Common myeloid progenitor, CD34-positive (primary cell): ENCODE measurements at regions not wholly inside any gene's neighbourhood (a gene's known extent, or its start where the extent isn't known, plus 50 kb on each side); places are given as distances from the start of the nearest gene placed in this dataset.

Experiments
- CTCF ChIA-PET: fragments of 350-600 bp; sonication (Branson Sonifier 250); formaldehyde crosslinking; loops from one replicate; lab custom pipeline; 2021; ENCODE audit warnings: antibody characterized with exemption; lab: Charles Lee
- POLR2A ChIA-PET: fragments of 350-600 bp; sonication (Branson Sonifier 250); formaldehyde crosslinking; loops from one replicate; lab custom pipeline; 2021; ENCODE audit warnings: antibody characterized with exemption; lab: Charles Lee
- DNase-seq, 3 donors: peaks; one replicate each; pipeline versions ENCODE4 v3.0.0 to v3.0.0-alpha.2; 2013
- H3K27ac ChIP-seq, 2 experiments: 1 replicate in 1 of 2; 2 replicates in 1 of 2; pipeline ENCODE4 v1.7.0; 2013; ENCODE audit warnings: inconsistent platforms in 2 of 2, low read length in 2 of 2, mild to moderate bottlenecking in 2 of 2, low read depth in 1 of 2, moderate library complexity in 1 of 2; ENCODE audit not compliant: severe bottlenecking in 2 of 2, insufficient read depth in 1 of 2, poor library complexity in 1 of 2
- H3K27me3 ChIP-seq, 5 experiments: replicated peaks in 2 of 5; 1 replicate in 3 of 5; 2 replicates in 2 of 5; pipeline versions ENCODE4 v1.6.1 to v1.7.0; 2013; ENCODE audit warnings: low read length in 4 of 5, mild to moderate bottlenecking in 2 of 5, moderate library complexity in 2 of 5, inconsistent platforms in 1 of 5; ENCODE audit not compliant: insufficient read depth in 5 of 5, control insufficient read depth in 4 of 5
- H3K36me3 ChIP-seq, 4 experiments: 1 replicate in 2 of 4; 2 replicates in 2 of 4; pipeline versions ENCODE4 v1.6.1 to v1.7.0; 2013; ENCODE audit warnings: low read length in 3 of 4, control low read depth in 1 of 4, mild to moderate bottlenecking in 1 of 4; ENCODE audit not compliant: control insufficient read depth in 4 of 4, insufficient read depth in 4 of 4
- H3K4me1 ChIP-seq, 4 experiments: 1 replicate in 3 of 4; 2 replicates in 1 of 4; pipeline versions ENCODE4 v1.6.1 to v1.7.1; 2013; ENCODE audit warnings: low read length in 3 of 4, mild to moderate bottlenecking in 3 of 4, control low read depth in 1 of 4, inconsistent platforms in 1 of 4, moderate library complexity in 1 of 4; ENCODE audit not compliant: control insufficient read depth in 4 of 4, insufficient read depth in 4 of 4; ENCODE audit errors: control extremely low read depth in 1 of 4
- H3K4me3 ChIP-seq, 7 experiments: 1 replicate in 4 of 7; 2 replicates in 3 of 7; pipeline versions ENCODE4 v1.5.1 to v1.7.0; 2013; ENCODE audit warnings: mild to moderate bottlenecking in 7 of 7, low read length in 6 of 7, moderate library complexity in 6 of 7, inconsistent platforms in 2 of 7, low read depth in 2 of 7, control low read depth in 1 of 7; ENCODE audit not compliant: insufficient read depth in 4 of 7, control insufficient read depth in 1 of 7; ENCODE audit errors: extremely low read depth in 1 of 7
- H3K9me3 ChIP-seq, 5 experiments: 1 replicate in 4 of 5; 2 replicates in 1 of 5; pipeline versions ENCODE4 v1.6.1 to v1.7.1; 2013; ENCODE audit warnings: low read length in 4 of 5, mild to moderate bottlenecking in 2 of 5, inconsistent platforms in 1 of 5, low read depth in 1 of 5, moderate library complexity in 1 of 5; ENCODE audit not compliant: control insufficient read depth in 4 of 5, insufficient read depth in 2 of 5; ENCODE audit errors: control extremely low read depth in 1 of 5
- WGBS: methylation state at CpG from one replicate; pipeline ENCODE4 v1.1.5; 2013; ENCODE audit not compliant: insufficient coverage; 5-methylcytosine and 5-hydroxymethylcytosine counted together

DNA sequence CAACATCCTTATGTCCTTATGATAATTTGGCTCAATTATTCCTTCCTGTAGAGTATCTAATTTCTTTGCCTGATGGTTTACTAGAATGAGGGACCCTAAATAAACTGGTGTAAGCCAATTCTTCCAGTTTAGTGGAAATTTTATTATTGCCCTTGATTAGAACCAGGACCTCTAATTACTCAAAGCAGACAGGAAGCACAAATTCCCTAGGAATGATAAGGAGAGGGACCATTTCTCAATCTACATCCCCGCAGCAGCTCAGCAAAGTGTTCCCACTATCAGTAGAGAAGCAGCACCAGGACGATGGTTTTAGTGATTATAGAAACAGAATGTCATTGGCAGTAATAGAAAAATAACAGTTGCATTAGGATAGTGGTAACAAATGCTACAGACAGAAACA is 97.1 kb downstream of the PLPPR4 start:
- no peak overlapping the region for H3K27ac ChIP-seq
- H3K27me3 ChIP-seq, result no peaks in the 10 kb centered on the region
- CTCF ChIA-PET, result no interaction called here
- H3K9me3 ChIP-seq, result no peaks in the 10 kb centered on the region
- H3K36me3 ChIP-seq, result no peaks in the 10 kb centered on the region
- H3K4me1 ChIP-seq, result peaks cover 0 to 6% (median 0%) of the 10 kb centered on the region in 4 experiments
- WGBS, result no CpG with 5 or more reads among the region's 2 CpGs
- POLR2A ChIA-PET, result no interaction called here
- H3K4me3 ChIP-seq, result no peak overlapping the region
- DNase-seq, result no peak

DNA sequence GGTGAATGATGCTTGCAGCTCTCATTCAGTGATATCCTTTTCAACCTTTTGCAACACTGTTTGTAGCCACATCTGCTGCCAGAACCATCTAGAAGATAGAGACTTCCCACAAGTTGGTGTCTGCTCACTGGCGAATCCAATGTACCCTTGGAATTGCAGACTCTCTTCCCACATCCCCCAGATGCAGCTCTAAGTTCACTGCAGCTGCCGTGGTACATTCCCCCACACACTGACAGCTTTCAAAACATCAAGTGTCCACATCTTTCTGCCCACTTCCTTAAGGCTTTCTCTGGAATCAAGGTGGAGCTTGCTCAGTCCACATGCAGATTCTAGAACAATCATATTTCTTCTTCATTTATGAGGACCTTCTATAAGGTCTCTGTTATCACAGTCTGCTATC is 99.2 kb downstream of the PLPPR4 start:
- H3K4me1 ChIP-seq, result peaks cover 0 to 6% (median 0%) of the 10 kb centered on the region in 4 experiments
- H3K36me3 ChIP-seq, result no peaks in the 10 kb centered on the region
- H3K9me3 ChIP-seq, result no peaks in the 10 kb centered on the region
- WGBS, result 63% methylated on average over 2 of the region's 2 CpGs
- H3K27me3 ChIP-seq, result no peaks in the 10 kb centered on the region
- ChIA-PET POLR2A (no interaction called here), CTCF (no interaction called here)
- H3K4me3 ChIP-seq, result no peak overlapping the region
- no peak overlapping the region for H3K27ac ChIP-seq
- no peak for DNase-seq

DNA sequence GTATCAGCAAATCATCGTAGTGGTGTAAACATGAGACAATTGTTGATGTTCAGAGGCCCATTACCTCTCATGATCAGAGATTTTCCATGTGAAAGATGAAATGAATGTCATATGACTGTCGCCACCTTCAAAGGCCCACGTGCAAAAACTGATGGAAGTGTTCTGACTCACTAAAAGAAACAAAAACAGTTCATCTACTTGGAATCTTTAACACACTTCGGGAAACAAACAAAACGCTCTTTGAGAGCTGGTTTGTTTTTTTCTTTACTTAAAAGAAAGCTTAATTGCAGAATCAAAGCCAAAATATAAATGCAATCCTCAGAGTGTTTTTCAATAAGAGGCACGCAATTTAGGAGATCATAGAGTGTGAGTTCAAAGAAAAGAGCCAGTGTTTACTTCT is 100.8 kb downstream of the PLPPR4 start:
- H3K27ac ChIP-seq, result no peak overlapping the region
- 90% methylated on average over 2 of the region's 6 CpGs for WGBS
- no peaks in the 10 kb centered on the region for H3K9me3 ChIP-seq
- DNase-seq, result no peak
- H3K36me3 ChIP-seq, result no peaks in the 10 kb centered on the region
- no peak overlapping the region for H3K4me3 ChIP-seq
- no peaks in the 10 kb centered on the region for H3K27me3 ChIP-seq
- CTCF ChIA-PET, result no interaction called here
- H3K4me1 ChIP-seq, result peaks cover 0 to 6% (median 0%) of the 10 kb centered on the region in 4 experiments
- POLR2A ChIA-PET, result interaction anchor here (0.7 kb wide), 1 partner anchor 100 kb away, joined by 5 read pairs; no protein-coding TSS in a partner anchor

DNA sequence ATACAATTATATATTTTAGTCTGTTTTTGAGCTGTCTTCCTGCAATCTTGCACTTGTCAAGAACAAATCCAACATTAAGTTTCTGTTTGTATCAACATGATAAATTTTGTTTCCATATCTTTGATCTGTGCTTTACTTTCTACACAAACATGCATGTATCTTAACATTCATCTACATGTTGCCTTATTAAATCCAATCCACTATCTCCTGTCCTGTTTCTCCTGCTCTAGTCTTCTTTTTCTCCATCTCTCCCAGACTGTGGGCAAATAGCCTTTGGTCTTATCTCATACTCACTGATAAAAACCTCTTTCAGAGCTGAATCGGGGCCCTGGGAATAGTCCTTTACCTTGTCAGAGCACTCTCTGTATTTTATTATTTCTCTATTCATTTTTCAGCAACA is 101.3 kb downstream of the PLPPR4 start:
- H3K4me1 ChIP-seq, result peaks cover 0 to 6% (median 0%) of the 10 kb centered on the region in 4 experiments
- no peaks in the 10 kb centered on the region for H3K36me3 ChIP-seq
- no peaks in the 10 kb centered on the region for H3K27me3 ChIP-seq
- WGBS, result 50% methylated on average over 1 of the region's 1 CpG
- DNase-seq, result no peak
- POLR2A ChIA-PET, result no interaction called here
- CTCF ChIA-PET, result no interaction called here
- H3K4me3 ChIP-seq, result no peak overlapping the region
- H3K9me3 ChIP-seq, result no peaks in the 10 kb centered on the region
- H3K27ac ChIP-seq, result no peak overlapping the region

DNA sequence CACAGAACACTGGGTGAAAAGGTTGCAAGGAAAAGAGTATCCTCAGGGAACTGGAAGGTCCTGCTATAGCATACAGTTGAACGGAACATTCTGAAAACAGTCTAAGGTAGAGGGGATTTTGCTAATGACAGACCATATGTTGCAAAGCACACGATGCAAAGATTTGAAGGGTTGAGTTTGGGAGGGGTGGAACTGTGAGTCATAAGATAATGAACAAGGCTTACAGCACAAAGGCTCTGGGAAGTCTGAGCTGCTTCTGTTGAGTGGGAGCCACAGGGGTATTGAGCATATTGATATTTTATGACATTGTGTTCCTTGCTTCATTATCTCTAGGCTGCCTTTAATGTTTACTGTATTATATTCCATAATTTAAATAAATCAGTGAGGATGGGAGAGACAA is 104.9 kb downstream of the PLPPR4 start:
- Histone ChIP-seq H3K36me3 (no peaks in the 10 kb centered on the region), H3K4me1 (peaks cover 0 to 9% (median 4%) of the 10 kb centered on the region in 4 experiments), H3K27ac (no peak overlapping the region), H3K9me3 (no peaks in the 10 kb centered on the region), H3K4me3 (no peak overlapping the region), H3K27me3 (no peaks in the 10 kb centered on the region)
- ChIA-PET CTCF (no interaction called here), POLR2A (no interaction called here)
- DNase-seq, result no peak
- WGBS, result 100% methylated on average over 1 of the region's 2 CpGs

DNA sequence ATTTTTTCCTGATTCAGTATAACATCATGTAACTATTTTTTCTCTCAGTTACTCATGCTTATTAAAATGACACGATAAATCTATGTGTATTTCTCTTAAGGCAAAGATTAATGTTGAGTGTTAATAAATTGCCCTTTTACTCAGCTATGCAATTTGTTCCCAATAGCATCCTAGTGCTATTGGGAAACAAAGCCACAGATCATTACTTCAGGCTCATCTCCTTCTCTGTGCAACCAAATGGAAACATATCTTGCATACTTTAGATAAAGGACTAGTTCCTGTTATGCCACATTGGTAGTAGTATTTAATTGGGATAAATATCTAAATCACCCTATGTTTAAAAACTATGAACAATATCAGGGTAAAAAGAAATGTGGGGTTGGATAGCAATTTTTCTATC is 106.2 kb downstream of the PLPPR4 start:
- no peak for DNase-seq
- ChIA-PET POLR2A (no interaction called here), CTCF (no interaction called here)
- H3K9me3 ChIP-seq, result no peaks in the 10 kb centered on the region
- no CpG with 5 or more reads among the region's 1 CpG for WGBS
- H3K27ac ChIP-seq, result no peak overlapping the region
- H3K4me1 ChIP-seq, result peaks cover 0 to 9% (median 4%) of the 10 kb centered on the region in 4 experiments
- no peaks in the 10 kb centered on the region for H3K36me3 ChIP-seq
- no peaks in the 10 kb centered on the region for H3K27me3 ChIP-seq
- no peak overlapping the region for H3K4me3 ChIP-seq

DNA sequence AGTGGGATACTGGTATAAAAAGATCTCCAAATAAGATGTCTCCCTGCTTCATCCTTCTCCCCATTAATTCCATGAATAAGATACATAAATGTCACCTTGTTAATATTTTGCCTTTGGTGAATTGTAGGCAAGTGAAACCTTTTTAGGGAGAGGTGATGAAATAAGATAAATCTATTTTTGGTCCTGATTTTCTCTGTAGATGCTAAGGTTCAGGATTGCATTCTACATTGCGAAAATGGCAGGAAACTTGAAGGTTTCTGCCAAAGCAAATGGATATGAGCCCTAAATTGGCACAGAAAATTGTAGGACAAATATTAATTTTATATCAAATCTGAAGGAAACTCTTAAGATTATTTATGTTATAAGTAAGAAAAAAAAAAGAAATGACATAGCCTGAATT is 107.1 kb downstream of the PLPPR4 start:
- Histone ChIP-seq H3K4me3 (no peak overlapping the region), H3K9me3 (no peaks in the 10 kb centered on the region), H3K27me3 (no peaks in the 10 kb centered on the region), H3K27ac (no peak overlapping the region), H3K36me3 (no peaks in the 10 kb centered on the region), H3K4me1 (peaks cover 0 to 9% (median 4%) of the 10 kb centered on the region in 4 experiments)
- WGBS, result no CpG with 5 or more reads among the region's 1 CpG
- ChIA-PET CTCF (no interaction called here), POLR2A (no interaction called here)
- DNase-seq, result no peak
